SK-N-MC (cell line): ENCODE measurements at regions not wholly inside any gene's neighbourhood (a gene's known extent, or its start where the extent isn't known, plus 50 kb on each side); places are given as distances from the start of the nearest gene placed in this dataset.

ENCODE experiments used
- DNase-seq: peaks from one replicate; pipeline ENCODE4 v3.0.0-alpha.2; 2011; ENCODE audit warnings: low read depth, low spot score
- H3K27ac ChIP-seq: fragments of 200-600 bp; sonication (generic); 2 replicates; pipeline ENCODE4 v1.5.1; 2016; ENCODE audit warnings: mixed run types
- H3K36me3 ChIP-seq: fragments of 200-600 bp; sonication (generic); 2 replicates; pipeline ENCODE4 v1.6.1; 2017; ENCODE audit warnings: antibody characterized with exemption, low read length, mixed read lengths; ENCODE audit not compliant: insufficient read depth
- H3K4me3 ChIP-seq: fragments of 200-600 bp; sonication (generic); 2 replicates; pipeline ENCODE4 v1.5.1; 2016
- H3K9ac ChIP-seq: fragments of 200-600 bp; sonication (generic); 2 replicates; pipeline ENCODE4 v1.8.0; 2017; ENCODE audit warnings: mixed run types, mixed read lengths; ENCODE audit not compliant: insufficient read length
- H3K9me3 ChIP-seq: fragments of 200-600 bp; sonication (generic); 2 replicates; pipeline ENCODE4 v1.6.1; 2017; ENCODE audit warnings: low read depth, mild to moderate bottlenecking, antibody characterized with exemption, low read length, moderate library complexity, mixed read lengths
- EZH2 ChIP-seq: fragments of 200-600 bp; sonication (generic); IDR thresholded peaks from one replicate; pipeline ENCODE4 v1.6.1; 2017; ENCODE audit warnings: antibody characterized with exemption
- FOXP2 ChIP-seq: optimal IDR thresholded peaks from 2 replicates; pipeline ENCODE3; 2011; ENCODE audit warnings: mild to moderate bottlenecking, moderate library complexity; ENCODE audit not compliant: insufficient read depth; ENCODE audit errors: extremely low read length, control extremely low read depth
- POLR2AphosphoS5 ChIP-seq: IDR thresholded peaks from 2 replicates; pipeline ENCODE4 v1.6.1; 2012; ENCODE audit warnings: mild to moderate bottlenecking, low read depth, low read length, borderline replicate concordance

DNA sequence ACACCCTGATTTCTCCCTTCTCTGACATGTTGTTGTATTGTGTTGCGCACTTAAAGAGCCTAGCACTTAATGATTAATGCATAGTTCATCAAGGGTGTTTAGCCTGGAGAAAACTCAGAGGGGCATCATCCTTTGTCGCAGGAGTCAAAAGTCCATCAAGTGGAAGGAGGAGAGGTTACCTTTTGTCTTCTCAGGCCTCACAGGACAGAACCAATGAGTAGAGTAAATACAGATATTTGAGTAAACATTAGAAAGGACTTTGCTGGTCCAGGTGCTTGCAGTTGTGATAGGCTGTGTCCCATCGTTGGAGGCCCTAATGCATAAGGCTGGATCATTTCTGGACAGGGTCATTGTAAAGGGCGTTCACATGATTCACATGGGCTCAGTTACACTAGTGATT, 430.9 kb downstream of the PCNX1 start:
- H3K9ac ChIP-seq, result no peak overlapping the region
- 0 out of 2 replicates have a peak, but pooled peaks cover 4% of the 10 kb centered on the region for H3K9me3 ChIP-seq
- no peak overlapping the region for H3K27ac ChIP-seq
- TF ChIP-seq EZH2, result no peak
- TF ChIP-seq FOXP2, result no peak
- TF ChIP-seq POLR2AphosphoS5, result no peak
- H3K4me3 ChIP-seq, result no peak overlapping the region
- peaks cover 44% of the 10 kb centered on the region for H3K36me3 ChIP-seq
- DNase-seq, result no peak

- no peak for TF ChIP-seq FOXP2
- no peak for TF ChIP-seq POLR2AphosphoS5
- H3K36me3 ChIP-seq, result peaks cover 34% of the 10 kb centered on the region
- H3K9me3 ChIP-seq, result no peaks in the 10 kb centered on the region
- no peak for DNase-seq
- peak overlapping the region; percentile 67 for H3K27ac ChIP-seq
- H3K9ac ChIP-seq, result no peak overlapping the region
- H3K4me3 ChIP-seq, result no peak overlapping the region
Observed at GRCh38 chr14:71339650-71340415, 432.6 kb downstream of the PCNX1 start.

- DNase-seq, result no peak
- H3K36me3 ChIP-seq, result peaks cover 38% of the 10 kb centered on the region
- no peak overlapping the region for H3K9ac ChIP-seq
- H3K4me3 ChIP-seq, result no peak overlapping the region
- no peak overlapping the region for H3K27ac ChIP-seq
- H3K9me3 ChIP-seq, result no peaks in the 10 kb centered on the region
- no peak for TF ChIP-seq EZH2
- TF ChIP-seq FOXP2, result no peak
- no peak for TF ChIP-seq POLR2AphosphoS5
Observed at GRCh38 chr14:71341156-71341555, 433.9 kb downstream of the PCNX1 start.

GRCh38 chr14:71343724-71344123, 436.5 kb downstream of the PCNX1 start:
- Histone ChIP-seq H3K36me3 (peaks cover 55% of the 10 kb centered on the region), H3K9ac (no peak overlapping the region), H3K4me3 (no peak overlapping the region), H3K27ac (no peak overlapping the region), H3K9me3 (no peaks in the 10 kb centered on the region; the same call in 1 of the 2 replicates)
- no peak for DNase-seq
- no peak for TF ChIP-seq FOXP2
- no peak for TF ChIP-seq POLR2AphosphoS5
- no peak for TF ChIP-seq EZH2

DNA sequence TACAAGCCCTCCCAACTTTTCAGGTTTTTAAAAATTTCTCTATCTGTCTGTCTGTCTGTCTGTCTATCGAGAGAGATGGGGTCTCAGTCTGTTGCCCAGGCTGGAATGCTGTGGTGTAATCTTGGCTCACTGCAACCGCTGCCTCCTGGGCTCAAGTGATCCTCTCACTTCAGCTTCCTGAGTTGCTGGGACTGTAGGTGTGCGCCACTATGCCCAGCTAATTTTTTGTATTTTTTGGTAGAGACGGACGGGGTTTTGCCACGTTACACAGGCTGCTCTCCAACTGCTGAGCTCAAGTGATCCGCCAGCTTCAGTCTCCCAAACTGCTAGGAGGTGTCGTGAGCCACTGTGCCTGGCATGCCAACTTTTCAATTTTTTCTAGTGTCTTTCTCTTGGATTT, 437.2 kb downstream of the PCNX1 start:
- no peak overlapping the region for H3K27ac ChIP-seq
- H3K9me3 ChIP-seq, result no peaks in the 10 kb centered on the region; the same call in 1 of the 2 replicates
- H3K9ac ChIP-seq, result no peak overlapping the region
- DNase-seq, result no peak
- H3K4me3 ChIP-seq, result no peak overlapping the region
- H3K36me3 ChIP-seq, result peaks cover 62% of the 10 kb centered on the region
- TF ChIP-seq EZH2, result no peak
- no peak for TF ChIP-seq FOXP2
- TF ChIP-seq POLR2AphosphoS5, result no peak

- TF ChIP-seq POLR2AphosphoS5 (no peak), EZH2 (no peak), FOXP2 (no peak)
- H3K4me3 ChIP-seq, result no peak overlapping the region
- no peak for DNase-seq
- H3K9me3 ChIP-seq, result no peaks in the 10 kb centered on the region; the same call in 1 of the 2 replicates
- H3K9ac ChIP-seq, result no peak overlapping the region
- no peak overlapping the region for H3K27ac ChIP-seq
- H3K36me3 ChIP-seq, result peaks cover 55% of the 10 kb centered on the region
Observed at GRCh38 chr14:71346685-71347084, 439.4 kb downstream of the PCNX1 start.

GRCh38 chr14:71348394-71348793, 441.1 kb downstream of the PCNX1 start:
- H3K9ac ChIP-seq, result no peak overlapping the region

GRCh38 chr14:71348817-71349216, 441.6 kb downstream of the PCNX1 start:
- no peak overlapping the region for H3K27ac ChIP-seq
- no peak for TF ChIP-seq FOXP2
- H3K4me3 ChIP-seq, result no peak overlapping the region
- DNase-seq, result no peak
- peaks cover 58% of the 10 kb centered on the region for H3K36me3 ChIP-seq
- no peaks in the 10 kb centered on the region; the same call in 1 of the 2 replicates for H3K9me3 ChIP-seq
- H3K9ac ChIP-seq, result no peak overlapping the region

More at GRCh38 chr14:71348394-71348793, 441.1 kb downstream of the PCNX1 start:
- no peak overlapping the region for H3K27ac ChIP-seq
- TF ChIP-seq FOXP2 (no peak), POLR2AphosphoS5 (no peak), EZH2 (no peak)
- no peaks in the 10 kb centered on the region; the same call in 1 of the 2 replicates for H3K9me3 ChIP-seq
- DNase-seq, result no peak
- peaks cover 59% of the 10 kb centered on the region for H3K36me3 ChIP-seq
- no peak overlapping the region for H3K4me3 ChIP-seq

GRCh38 chr14:71354142-71354541, 446.9 kb downstream of the PCNX1 start:
- DNase-seq, result no peak
- no peak overlapping the region for H3K9ac ChIP-seq
- H3K9me3 ChIP-seq, result no peaks in the 10 kb centered on the region
- no peak for TF ChIP-seq POLR2AphosphoS5
- no peak overlapping the region for H3K4me3 ChIP-seq
- peak overlapping the region; percentile 93; the same call in 1 of the 2 replicates for H3K27ac ChIP-seq
- H3K36me3 ChIP-seq, result peaks cover 38% of the 10 kb centered on the region
